ENCODE measurements at regions not wholly inside any gene's neighbourhood (a gene's known extent, or its start where the extent isn't known, plus 50 kb on each side); places are given as distances from the start of the nearest gene placed in this dataset.

- H2AFZ ChIP-seq (replicated peaks; ENCODE audit: low read length, poor library complexity) = no peak overlapping the region
- H2BK120ac ChIP-seq (ENCODE audit: low read depth, low read length) = no peak overlapping the region
- DNase-seq = no peak
- no peak overlapping the region for H3K9ac ChIP-seq (ENCODE audit: low read depth, low read length)
- ChIA-PET POLR2A (ENCODE audit: unreplicated experiment) (no interaction called here), CTCF (no interaction called here)
- dilution Hi-C loops (cut with HindIII; ENCODE audit: low sequenced_read_pairs, unreplicated experiment) = no loop called here
- H2BK20ac ChIP-seq (ENCODE audit: low read depth, low read length) = no peak overlapping the region
- no peak overlapping the region for H2AK5ac ChIP-seq (ENCODE audit: low read depth, low read length)
- H3K14ac ChIP-seq (replicated peaks; ENCODE audit: low read depth, low read length) = no peak overlapping the region
- no peaks in the 10 kb centered on the region for H3K79me1 ChIP-seq (ENCODE audit: low read depth in 1 of 2, low read length in 2 of 2)
- H3K36me3 ChIP-seq (ENCODE audit: control insufficient read depth, insufficient read depth, low read length) = no peaks in the 10 kb centered on the region
- no peak overlapping the region for H4K5ac ChIP-seq (ENCODE audit: low read depth, low read length)
- H3K4ac ChIP-seq (ENCODE audit: low read depth, low read length) = no peak overlapping the region
- H2BK15ac ChIP-seq (ENCODE audit: low read depth, low read length) = no peak overlapping the region
- BruUV-seq (replicated peaks) = no TSS peak
- no peaks in the 10 kb centered on the region for H3K9me1 ChIP-seq (ENCODE audit: insufficient read depth, low read length)
- no peak overlapping the region for H3K4me3 ChIP-seq (ENCODE audit: insufficient read depth, low read depth, low read length)
- no peak overlapping the region for H2BK5ac ChIP-seq (ENCODE audit: low read depth, low read length, poor library complexity, severe bottlenecking)
- no peak for TF ChIP-seq USF2 (IDR thresholded peaks at IDR 0.05; ENCODE audit: low read depth, low read length)
- TF ChIP-seq ELK1 (IDR thresholded peaks at IDR 0.05; ENCODE audit: borderline replicate concordance, low read depth, low read length) = no peak
- TF ChIP-seq MXI1 (IDR thresholded peaks at IDR 0.05; ENCODE audit: borderline replicate concordance, low read depth, low read length) = no peak
- TF ChIP-seq FOS (IDR thresholded peaks at IDR 0.05; ENCODE audit: low read depth, low read length) = no peak
- no peak for TF ChIP-seq CHD1 (IDR thresholded peaks at IDR 0.05; ENCODE audit: low read depth, low read length)
- no peak for TF ChIP-seq RAD21 (IDR thresholded peaks at IDR 0.05; ENCODE audit: low read length)
- TF ChIP-seq CTCF (conservative IDR thresholded peaks at IDR 0.05; ENCODE audit: low read depth, low read length) = no peak
- TF ChIP-seq RCOR1 (IDR thresholded peaks at IDR 0.05; ENCODE audit: insufficient replicate concordance, low read length) = no peak
- TF ChIP-seq MAZ (IDR thresholded peaks at IDR 0.05; ENCODE audit: borderline replicate concordance, low read depth, low read length) = no peak
- H3K27ac ChIP-seq (ENCODE audit: insufficient read depth, low read length) = no peak overlapping the region
- H4K8ac ChIP-seq (ENCODE audit: low read depth in 2 of 2, low read length in 2 of 2) = no peak overlapping the region
- no CpG with 5 or more reads among the region's 3 CpGs for WGBS, 2 experiments (ENCODE audit: extremely low coverage in 2 of 2, insufficient read length in 1 of 2)
- no peaks in the 10 kb centered on the region for H4K20me1 ChIP-seq (ENCODE audit: insufficient read depth, low read length)
- ATAC-seq (ENCODE audit: low read depth) = no peak
- no peaks in the 10 kb centered on the region for H3K4me1 ChIP-seq (ENCODE audit: control insufficient read depth, insufficient read depth, low read length)
- H2AK9ac ChIP-seq (replicated peaks; ENCODE audit: low read depth, low read length, poor library complexity) = no peak overlapping the region
- H3K18ac ChIP-seq (ENCODE audit: low read depth, low read length) = no peak overlapping the region
- H3K56ac ChIP-seq (ENCODE audit: extremely low read depth, insufficient read depth, low read length) = no peak overlapping the region
- H3K9me3 ChIP-seq (ENCODE audit: control insufficient read depth, insufficient read depth, low read length) = no peaks in the 10 kb centered on the region
- H3K27me3 ChIP-seq (ENCODE audit: control insufficient read depth, insufficient read depth, low read length) = no peaks in the 10 kb centered on the region
- in situ Hi-C loops (cut with MboI; ENCODE audit: low sequenced_read_pairs) = no loop called here
- no peak overlapping the region for H3K23ac ChIP-seq (ENCODE audit: low read depth, low read length)
- H3K4me2 ChIP-seq (ENCODE audit: low read depth, low read length) = peak overlapping the region; percentile 82
- H4K91ac ChIP-seq (ENCODE audit: insufficient read depth, low read depth, low read length) = no peak overlapping the region
- intact Hi-C loops (cut with micrococcal nuclease) = loop anchor here (10.0 kb wide), 1 partner anchor 575 kb away; no protein-coding TSS in a partner anchor
Observed at GRCh38 chr2:156800065-156800653, 364.0 kb downstream of the GPD2 start.

Data from IMR-90 (cell line).